Hematopoietic multipotent progenitor cell treated with erythropoietin and hydrocortisone succinate and interleukin-3 and kit ligand, for 6 days (in vitro differentiated cells): ENCODE measurements at regions not wholly inside any gene's neighbourhood (a gene's known extent, or its start where the extent isn't known, plus 50 kb on each side); places are given as distances from the start of the nearest gene placed in this dataset.
A peak's percentile ranks its signal among the peaks of the same experiment; 100 is the strongest.
"Not testable (repeated sequence)": the region's sequence is repeated elsewhere in the genome, so short reads cannot be mapped to it uniquely, and the experiment has no call there.

Source experiments
- DNase-seq: peaks from one replicate; pipeline ENCODE4 v3.0.0-alpha.2; 2015

DNA sequence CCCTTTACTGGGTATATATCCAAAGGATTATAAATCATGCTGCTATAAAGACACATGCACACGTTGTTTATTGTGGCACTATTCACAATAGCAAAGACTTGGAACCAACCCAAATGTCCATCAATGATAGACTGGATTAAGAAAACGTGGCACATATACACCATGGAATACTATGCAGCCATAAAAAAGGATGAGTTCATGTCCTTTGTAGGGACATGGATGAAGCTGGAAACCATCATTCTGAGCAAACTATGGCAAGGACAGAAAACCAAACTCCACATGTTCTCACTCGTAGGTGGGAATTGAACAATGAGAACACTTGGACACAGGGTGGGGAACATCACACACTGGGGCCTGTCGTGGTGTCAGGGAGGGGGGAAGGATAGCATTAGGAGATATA, 59.2 kb downstream of the CXorf49B start:
- not testable (repeated sequence) for DNase-seq

- no peak for DNase-seq
Observed at GRCh38 chrX:71823391-71824057, 60.4 kb downstream of the CXorf49B start.

- no peak for DNase-seq
Observed at GRCh38 chrX:71828086-71828485, 64.9 kb downstream of the CXorf49B start.

GRCh38 chrX:71838092-71838491, 72.6 kb upstream of the NHSL2 start:
- DNase-seq = not testable (repeated sequence)

DNA sequence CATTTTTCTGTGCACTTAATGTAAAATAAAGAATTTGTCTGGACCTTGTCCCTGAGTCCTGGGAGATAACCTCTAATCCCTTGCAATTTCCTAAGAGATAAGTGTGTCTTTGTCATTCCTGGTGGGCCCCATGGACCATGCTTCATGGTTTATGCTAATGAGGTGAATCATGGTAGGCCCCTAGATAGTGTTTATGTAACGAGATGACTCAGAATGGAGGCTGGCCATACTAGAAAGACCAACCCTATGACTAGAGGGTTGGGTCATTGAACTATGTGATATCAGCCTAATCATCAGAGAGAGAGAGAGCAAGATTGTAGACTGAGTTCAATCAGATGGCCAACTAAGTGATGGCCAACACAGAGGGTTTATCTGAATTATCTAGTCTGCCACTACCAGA, 64.2 kb upstream of the NHSL2 start:
- no peak for DNase-seq

DNA sequence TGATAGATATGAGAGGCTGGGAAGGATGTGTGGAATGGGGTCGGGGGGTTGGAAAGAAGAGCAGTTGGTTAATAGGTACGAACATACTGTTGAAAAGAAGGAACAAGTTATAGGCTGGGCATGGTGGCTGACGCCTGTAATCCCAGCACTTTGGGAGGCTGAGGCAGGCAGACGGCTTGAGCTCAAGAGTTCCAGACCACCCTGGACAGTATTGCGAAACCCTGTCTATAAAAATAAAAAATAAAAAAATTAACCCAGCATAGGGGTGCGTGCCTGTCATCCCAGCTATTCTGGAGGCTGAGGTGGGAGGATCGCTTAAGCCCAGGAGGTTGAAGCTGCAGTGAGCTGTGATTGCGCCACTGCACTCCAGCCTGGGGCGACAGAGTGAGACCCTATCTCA, 58.5 kb upstream of the NHSL2 start:
- DNase-seq = no peak

GRCh38 chrX:71859637-71860036, 51.0 kb upstream of the NHSL2 start:
- peak; percentile 67 for DNase-seq
